ENCODE measurements at regions not wholly inside any gene's neighbourhood (a gene's known extent, or its start where the extent isn't known, plus 50 kb on each side); places are given as distances from the start of the nearest gene placed in this dataset.

DNA sequence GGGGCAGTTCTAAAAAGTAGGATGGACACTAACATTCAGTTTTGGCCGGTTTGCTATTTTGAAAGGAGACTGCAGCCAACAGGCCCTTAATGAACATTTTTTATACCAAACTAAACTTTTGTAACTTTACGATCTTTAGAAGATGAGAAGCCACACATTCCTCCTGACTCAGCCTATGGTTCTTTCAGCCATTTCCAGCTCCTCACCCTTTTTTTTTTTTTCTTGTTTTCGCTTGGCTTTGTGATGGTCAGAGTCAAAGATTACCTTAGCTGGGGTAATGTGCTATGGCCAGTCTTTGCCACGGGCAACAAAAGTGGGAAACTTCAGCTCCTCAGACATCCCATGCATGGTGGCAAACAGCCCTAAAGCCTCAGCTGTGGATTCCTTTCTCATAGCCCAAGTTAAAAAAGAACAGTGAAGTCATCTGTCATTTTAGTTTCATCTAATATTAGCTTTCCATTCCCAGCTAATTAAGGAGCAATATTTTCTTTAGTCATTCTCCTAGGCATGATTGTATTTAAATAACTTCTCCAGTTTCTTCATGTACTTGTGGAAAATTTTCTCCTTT lies 368.7 kb downstream of the MFSD1 start:
- TF ChIP-seq, protein P1, sequence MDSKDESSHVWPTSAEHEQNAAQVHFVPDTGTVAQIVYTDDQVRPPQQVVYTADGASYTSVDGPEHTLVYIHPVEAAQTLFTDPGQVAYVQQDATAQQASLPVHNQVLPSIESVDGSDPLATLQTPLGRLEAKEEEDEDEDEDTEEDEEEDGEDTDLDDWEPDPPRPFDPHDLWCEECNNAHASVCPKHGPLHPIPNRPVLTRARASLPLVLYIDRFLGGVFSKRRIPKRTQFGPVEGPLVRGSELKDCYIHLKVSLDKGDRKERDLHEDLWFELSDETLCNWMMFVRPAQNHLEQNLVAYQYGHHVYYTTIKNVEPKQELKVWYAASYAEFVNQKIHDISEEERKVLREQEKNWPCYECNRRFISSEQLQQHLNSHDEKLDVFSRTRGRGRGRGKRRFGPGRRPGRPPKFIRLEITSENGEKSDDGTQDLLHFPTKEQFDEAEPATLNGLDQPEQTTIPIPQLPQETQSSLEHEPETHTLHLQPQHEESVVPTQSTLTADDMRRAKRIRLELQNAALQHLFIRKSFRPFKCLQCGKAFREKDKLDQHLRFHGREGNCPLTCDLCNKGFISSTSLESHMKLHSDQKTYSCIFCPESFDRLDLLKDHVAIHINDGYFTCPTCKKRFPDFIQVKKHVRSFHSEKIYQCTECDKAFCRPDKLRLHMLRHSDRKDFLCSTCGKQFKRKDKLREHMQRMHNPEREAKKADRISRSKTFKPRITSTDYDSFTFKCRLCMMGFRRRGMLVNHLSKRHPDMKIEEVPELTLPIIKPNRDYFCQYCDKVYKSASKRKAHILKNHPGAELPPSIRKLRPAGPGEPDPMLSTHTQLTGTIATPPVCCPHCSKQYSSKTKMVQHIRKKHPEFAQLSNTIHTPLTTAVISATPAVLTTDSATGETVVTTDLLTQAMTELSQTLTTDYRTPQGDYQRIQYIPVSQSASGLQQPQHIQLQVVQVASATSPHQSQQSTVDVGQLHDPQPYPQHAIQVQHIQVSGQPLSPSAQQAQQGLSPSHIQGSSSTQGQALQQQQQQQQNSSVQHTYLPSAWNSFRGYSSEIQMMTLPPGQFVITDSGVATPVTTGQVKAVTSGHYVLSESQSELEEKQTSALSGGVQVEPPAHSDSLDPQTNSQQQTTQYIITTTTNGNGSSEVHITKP (IDR thresholded peaks at IDR 0.05; ENCODE audit: partially characterized antibody) = no peak
- TF ChIP-seq FOXK1 (CRISPR knock-in tag; IDR thresholded peaks at IDR 0.05; ENCODE audit: borderline replicate concordance) = no peak
- no peak for TF ChIP-seq ZNF121 (CRISPR knock-in tag; conservative IDR thresholded peaks at IDR 0.05)
- no peak for TF ChIP-seq ZNF398 (CRISPR knock-in tag; IDR thresholded peaks at IDR 0.05)
- TF ChIP-seq ZNF24 (IDR thresholded peaks at IDR 0.05) = no peak
- TF ChIP-seq CTCF (IDR thresholded peaks at IDR 0.05 in 2 of 3, conservative IDR thresholded peaks at IDR 0.05 in 1 of 3; ENCODE audit: insufficient read depth in 2 of 3, low read depth in 1 of 3, low read length in 3 of 3) = no peak
- TF ChIP-seq JUND (IDR thresholded peaks at IDR 0.05; ENCODE audit: borderline replicate concordance, low read depth, low read length) = no peak
- no peak for TF ChIP-seq JUND (tag; IDR thresholded peaks at IDR 0.05; ENCODE audit: borderline replicate concordance, low read depth, low read length)
